ENCODE measurements at regions not wholly inside any gene's neighbourhood (a gene's known extent, or its start where the extent isn't known, plus 50 kb on each side); places are given as distances from the start of the nearest gene placed in this dataset.
"Not testable (repeated sequence)": the region's sequence is repeated elsewhere in the genome, so short reads cannot be mapped to it uniquely, and the experiment has no call there.

DNA sequence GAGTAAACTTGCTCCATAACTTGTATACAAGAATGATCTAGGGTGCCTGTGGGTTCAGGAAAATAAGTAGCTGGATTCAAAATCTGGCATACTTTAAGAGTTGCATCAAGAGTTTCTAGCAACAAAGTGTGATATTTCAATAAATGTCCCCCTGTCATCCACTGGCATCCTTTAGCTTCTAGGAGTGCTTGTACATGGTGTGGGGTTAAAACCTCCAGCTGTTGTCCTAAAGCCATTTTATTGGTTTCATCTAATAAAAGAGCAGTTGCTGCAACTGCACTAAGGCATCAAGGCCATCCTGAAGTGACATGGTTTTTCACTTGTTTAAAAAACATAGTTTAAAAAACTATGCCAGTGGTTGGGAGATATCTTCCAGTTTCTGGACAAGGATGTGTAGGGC lies 148.4 kb downstream of the INHBA start (continued):
- TF ChIP-seq, protein P1, sequence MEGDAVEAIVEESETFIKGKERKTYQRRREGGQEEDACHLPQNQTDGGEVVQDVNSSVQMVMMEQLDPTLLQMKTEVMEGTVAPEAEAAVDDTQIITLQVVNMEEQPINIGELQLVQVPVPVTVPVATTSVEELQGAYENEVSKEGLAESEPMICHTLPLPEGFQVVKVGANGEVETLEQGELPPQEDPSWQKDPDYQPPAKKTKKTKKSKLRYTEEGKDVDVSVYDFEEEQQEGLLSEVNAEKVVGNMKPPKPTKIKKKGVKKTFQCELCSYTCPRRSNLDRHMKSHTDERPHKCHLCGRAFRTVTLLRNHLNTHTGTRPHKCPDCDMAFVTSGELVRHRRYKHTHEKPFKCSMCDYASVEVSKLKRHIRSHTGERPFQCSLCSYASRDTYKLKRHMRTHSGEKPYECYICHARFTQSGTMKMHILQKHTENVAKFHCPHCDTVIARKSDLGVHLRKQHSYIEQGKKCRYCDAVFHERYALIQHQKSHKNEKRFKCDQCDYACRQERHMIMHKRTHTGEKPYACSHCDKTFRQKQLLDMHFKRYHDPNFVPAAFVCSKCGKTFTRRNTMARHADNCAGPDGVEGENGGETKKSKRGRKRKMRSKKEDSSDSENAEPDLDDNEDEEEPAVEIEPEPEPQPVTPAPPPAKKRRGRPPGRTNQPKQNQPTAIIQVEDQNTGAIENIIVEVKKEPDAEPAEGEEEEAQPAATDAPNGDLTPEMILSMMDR (conservative IDR thresholded peaks at IDR 0.05; ENCODE audit: low read depth in 2 of 2) = no peak
- TF ChIP-seq ZNF331 (CRISPR knock-in tag; IDR thresholded peaks at IDR 0.05; ENCODE audit: low read depth) = no peak
- TF ChIP-seq EZH2phosphoT487 (IDR thresholded peaks at IDR 0.05; ENCODE audit: unreplicated experiment) = no peak

DNA sequence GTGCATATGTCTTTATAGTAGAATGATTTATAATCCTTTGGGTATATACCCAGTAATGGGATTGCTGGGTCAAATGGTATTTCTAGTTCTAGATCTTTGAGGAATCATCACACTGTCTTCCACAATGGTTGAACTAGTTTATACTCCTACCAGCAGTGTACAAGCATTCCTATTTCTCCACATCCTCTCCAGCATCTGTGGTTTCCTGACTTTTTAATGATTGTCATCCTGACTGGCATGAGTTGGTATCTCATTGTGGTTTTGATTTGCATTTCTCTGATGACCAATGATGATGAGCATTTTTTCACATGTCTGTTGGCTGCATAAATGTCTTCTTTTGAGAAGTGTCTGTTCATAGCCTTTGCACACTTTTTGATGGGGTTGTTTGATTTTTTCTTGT lies 152.8 kb downstream of the INHBA start:
- not testable (repeated sequence) for H4K20me1 ChIP-seq (replicated peaks; ENCODE audit: insufficient read depth); ATAC-seq; H3K4me3 ChIP-seq; H3K36me3 ChIP-seq (ENCODE audit: insufficient read depth); H3K4me2 ChIP-seq; H3K27ac Mint-ChIP-seq; H2AFZ ChIP-seq; H3K27me3 Mint-ChIP-seq (ENCODE audit: insufficient read depth, low read depth, poor library complexity); H3K79me2 ChIP-seq (replicated peaks; ENCODE audit: insufficient read depth); H3K27me3 ChIP-seq (ENCODE audit: insufficient read depth); H3K27ac ChIP-seq (ENCODE audit: low read depth); H3K4me1 ChIP-seq (ENCODE audit: insufficient read depth); H3K36me3 Mint-ChIP-seq (ENCODE audit: low read depth); H3K9me2 ChIP-seq (ENCODE audit: insufficient read depth); DNase-seq (ENCODE audit: low spot score); H3K4me3 Mint-ChIP-seq; H3K4me1 Mint-ChIP-seq; H3F3A ChIP-seq (replicated peaks; ENCODE audit: low read depth)
- H3K9me3 Mint-ChIP-seq = peaks cover 16% of the 10 kb centered on the region; the same call in 2 of the 3 replicates

DNA sequence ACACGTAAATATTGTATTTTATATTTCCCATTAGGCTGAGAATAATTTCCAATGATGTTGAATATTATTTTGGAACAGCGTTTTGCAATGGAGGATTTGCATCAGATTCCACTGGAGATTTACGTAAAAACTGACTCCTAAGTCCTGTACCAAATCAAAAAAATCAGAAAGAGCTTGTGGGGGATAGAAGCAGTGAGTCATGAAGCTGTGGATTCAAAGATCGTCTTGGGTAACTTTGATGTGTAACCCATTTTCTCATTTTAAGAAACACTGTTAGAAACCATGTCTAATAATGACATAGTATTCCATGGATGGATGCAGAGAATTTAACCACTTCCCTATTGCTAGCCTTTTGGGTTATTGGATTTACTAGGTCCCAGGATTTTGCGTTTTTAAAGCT lies 158.6 kb downstream of the INHBA start:
- Histone ChIP-seq H3F3A (replicated peaks; ENCODE audit: low read depth) (peaks cover 9% of the 10 kb centered on the region; the same call in 1 of the 2 replicates), H3K9me2 (ENCODE audit: insufficient read depth) (no peaks in the 10 kb centered on the region), H4K20me1 (replicated peaks; ENCODE audit: insufficient read depth) (no peaks in the 10 kb centered on the region), H3K27me3 (ENCODE audit: insufficient read depth) (no peaks in the 10 kb centered on the region), H3K4me3 (no peak overlapping the region), H2AFZ (no peak overlapping the region), H3K79me2 (replicated peaks; ENCODE audit: insufficient read depth) (no peaks in the 10 kb centered on the region), H3K36me3 (ENCODE audit: insufficient read depth) (no peaks in the 10 kb centered on the region), H3K4me1 (ENCODE audit: insufficient read depth) (peaks cover 9% of the 10 kb centered on the region), H3K4me2 (no peak overlapping the region), H3K27ac (ENCODE audit: low read depth) (no peak overlapping the region)
- ATAC-seq = no peak
- Mint-ChIP-seq H3K27me3 (ENCODE audit: insufficient read depth, low read depth, poor library complexity) (no peaks in the 10 kb centered on the region), H3K4me3 (no peak overlapping the region), H3K4me1 (peaks cover 8% of the 10 kb centered on the region), H3K9me3 (no peaks in the 10 kb centered on the region), H3K27ac (no peak overlapping the region), H3K36me3 (ENCODE audit: low read depth) (no peaks in the 10 kb centered on the region)
- TF ChIP-seq POLR2AphosphoS5 (IDR thresholded peaks at IDR 0.05; ENCODE audit: low read depth) (no peak), EZH2 (IDR thresholded peaks at IDR 0.05; ENCODE audit: low read depth, unreplicated experiment) (no peak), CREB1 (CRISPR knock-in tag; IDR thresholded peaks at IDR 0.05; ENCODE audit: low read depth) (no peak), EZH2phosphoT487 (IDR thresholded peaks at IDR 0.05; ENCODE audit: unreplicated experiment) (no peak), STAT1 (IDR thresholded peaks at IDR 0.05; ENCODE audit: unreplicated experiment) (no peak), ZNF331 (CRISPR knock-in tag; IDR thresholded peaks at IDR 0.05; ENCODE audit: low read depth) (no peak)
- TF ChIP-seq, protein P2, sequence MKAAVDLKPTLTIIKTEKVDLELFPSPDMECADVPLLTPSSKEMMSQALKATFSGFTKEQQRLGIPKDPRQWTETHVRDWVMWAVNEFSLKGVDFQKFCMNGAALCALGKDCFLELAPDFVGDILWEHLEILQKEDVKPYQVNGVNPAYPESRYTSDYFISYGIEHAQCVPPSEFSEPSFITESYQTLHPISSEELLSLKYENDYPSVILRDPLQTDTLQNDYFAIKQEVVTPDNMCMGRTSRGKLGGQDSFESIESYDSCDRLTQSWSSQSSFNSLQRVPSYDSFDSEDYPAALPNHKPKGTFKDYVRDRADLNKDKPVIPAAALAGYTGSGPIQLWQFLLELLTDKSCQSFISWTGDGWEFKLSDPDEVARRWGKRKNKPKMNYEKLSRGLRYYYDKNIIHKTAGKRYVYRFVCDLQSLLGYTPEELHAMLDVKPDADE (IDR thresholded peaks at IDR 0.05) = no peak
- TF ChIP-seq, protein P3, sequence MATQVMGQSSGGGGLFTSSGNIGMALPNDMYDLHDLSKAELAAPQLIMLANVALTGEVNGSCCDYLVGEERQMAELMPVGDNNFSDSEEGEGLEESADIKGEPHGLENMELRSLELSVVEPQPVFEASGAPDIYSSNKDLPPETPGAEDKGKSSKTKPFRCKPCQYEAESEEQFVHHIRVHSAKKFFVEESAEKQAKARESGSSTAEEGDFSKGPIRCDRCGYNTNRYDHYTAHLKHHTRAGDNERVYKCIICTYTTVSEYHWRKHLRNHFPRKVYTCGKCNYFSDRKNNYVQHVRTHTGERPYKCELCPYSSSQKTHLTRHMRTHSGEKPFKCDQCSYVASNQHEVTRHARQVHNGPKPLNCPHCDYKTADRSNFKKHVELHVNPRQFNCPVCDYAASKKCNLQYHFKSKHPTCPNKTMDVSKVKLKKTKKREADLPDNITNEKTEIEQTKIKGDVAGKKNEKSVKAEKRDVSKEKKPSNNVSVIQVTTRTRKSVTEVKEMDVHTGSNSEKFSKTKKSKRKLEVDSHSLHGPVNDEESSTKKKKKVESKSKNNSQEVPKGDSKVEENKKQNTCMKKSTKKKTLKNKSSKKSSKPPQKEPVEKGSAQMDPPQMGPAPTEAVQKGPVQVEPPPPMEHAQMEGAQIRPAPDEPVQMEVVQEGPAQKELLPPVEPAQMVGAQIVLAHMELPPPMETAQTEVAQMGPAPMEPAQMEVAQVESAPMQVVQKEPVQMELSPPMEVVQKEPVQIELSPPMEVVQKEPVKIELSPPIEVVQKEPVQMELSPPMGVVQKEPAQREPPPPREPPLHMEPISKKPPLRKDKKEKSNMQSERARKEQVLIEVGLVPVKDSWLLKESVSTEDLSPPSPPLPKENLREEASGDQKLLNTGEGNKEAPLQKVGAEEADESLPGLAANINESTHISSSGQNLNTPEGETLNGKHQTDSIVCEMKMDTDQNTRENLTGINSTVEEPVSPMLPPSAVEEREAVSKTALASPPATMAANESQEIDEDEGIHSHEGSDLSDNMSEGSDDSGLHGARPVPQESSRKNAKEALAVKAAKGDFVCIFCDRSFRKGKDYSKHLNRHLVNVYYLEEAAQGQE (IDR thresholded peaks at IDR 0.05; ENCODE audit: unreplicated experiment) = no peak
- DNase-seq (ENCODE audit: low spot score) = no peak

All from GM23338 (cell line).